ENCODE measurements at regions not wholly inside any gene's neighbourhood (a gene's known extent, or its start where the extent isn't known, plus 50 kb on each side); places are given as distances from the start of the nearest gene placed in this dataset.
"Not testable (repeated sequence)": the region's sequence is repeated elsewhere in the genome, so short reads cannot be mapped to it uniquely, and the experiment has no call there.

- TF ChIP-seq, protein P1, sequence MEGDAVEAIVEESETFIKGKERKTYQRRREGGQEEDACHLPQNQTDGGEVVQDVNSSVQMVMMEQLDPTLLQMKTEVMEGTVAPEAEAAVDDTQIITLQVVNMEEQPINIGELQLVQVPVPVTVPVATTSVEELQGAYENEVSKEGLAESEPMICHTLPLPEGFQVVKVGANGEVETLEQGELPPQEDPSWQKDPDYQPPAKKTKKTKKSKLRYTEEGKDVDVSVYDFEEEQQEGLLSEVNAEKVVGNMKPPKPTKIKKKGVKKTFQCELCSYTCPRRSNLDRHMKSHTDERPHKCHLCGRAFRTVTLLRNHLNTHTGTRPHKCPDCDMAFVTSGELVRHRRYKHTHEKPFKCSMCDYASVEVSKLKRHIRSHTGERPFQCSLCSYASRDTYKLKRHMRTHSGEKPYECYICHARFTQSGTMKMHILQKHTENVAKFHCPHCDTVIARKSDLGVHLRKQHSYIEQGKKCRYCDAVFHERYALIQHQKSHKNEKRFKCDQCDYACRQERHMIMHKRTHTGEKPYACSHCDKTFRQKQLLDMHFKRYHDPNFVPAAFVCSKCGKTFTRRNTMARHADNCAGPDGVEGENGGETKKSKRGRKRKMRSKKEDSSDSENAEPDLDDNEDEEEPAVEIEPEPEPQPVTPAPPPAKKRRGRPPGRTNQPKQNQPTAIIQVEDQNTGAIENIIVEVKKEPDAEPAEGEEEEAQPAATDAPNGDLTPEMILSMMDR (IDR thresholded peaks at IDR 0.05) = not testable (repeated sequence)
- TF ChIP-seq POLR2A, POLR2AphosphoS5 (IDR thresholded peaks at IDR 0.05): not testable (repeated sequence)
Measured at GRCh38 chr9:1903080-1903704, 112.0 kb upstream of the SMARCA2 start.

Measured in suprapubic skin (tissue), 4 donors.